Stimulated activated CD4-positive, alpha-beta T cell treated with anti-CD3 and anti-CD28 coated beads, Interleukin-4, amount 100 ng/mL, for 48 hours (primary cell): ENCODE measurements at regions not wholly inside any gene's neighbourhood (a gene's known extent, or its start where the extent isn't known, plus 50 kb on each side); places are given as distances from the start of the nearest gene placed in this dataset.

Experiments used
- DNase-seq, 2 donors: peaks; one replicate each; pipeline ENCODE4 v3.0.0-alpha.2; 2020; ENCODE audit warnings: low read depth in 2 of 2

- DNase-seq: no peak
Measured at GRCh38 chr2:13102397-13103063, 385.8 kb downstream of the TRIB2 start.

- no peak for DNase-seq
Measured at GRCh38 chr2:13103151-13103550, 386.4 kb downstream of the TRIB2 start.

- DNase-seq: no peak
Measured at GRCh38 chr2:13103778-13104493, 387.2 kb downstream of the TRIB2 start.

- DNase-seq: no peak
Measured at GRCh38 chr2:13104723-13105122, 388.0 kb downstream of the TRIB2 start.

- DNase-seq: no peak
Measured at GRCh38 chr2:13106302-13106701, 389.6 kb downstream of the TRIB2 start.

GRCh38 chr2:13109516-13109915 lies 392.8 kb downstream of the TRIB2 start:
- no peak for DNase-seq

- DNase-seq: no peak
Measured at GRCh38 chr2:13110825-13111224, 394.1 kb downstream of the TRIB2 start.

GRCh38 chr2:13113002-13113401 lies 396.3 kb downstream of the TRIB2 start:
- DNase-seq: no peak

- no peak for DNase-seq
Measured at GRCh38 chr2:13114391-13114790, 397.7 kb downstream of the TRIB2 start.

- DNase-seq: no peak
Measured at GRCh38 chr2:13115643-13116042, 398.9 kb downstream of the TRIB2 start.

GRCh38 chr2:13121096-13121495 lies 404.4 kb downstream of the TRIB2 start:
- no peak for DNase-seq

- no peak for DNase-seq
Measured at GRCh38 chr2:13128139-13128538, 411.4 kb downstream of the TRIB2 start.

- DNase-seq: no peak
Measured at GRCh38 chr2:13135369-13135768, 418.6 kb downstream of the TRIB2 start.

GRCh38 chr2:13135856-13136255 lies 419.1 kb downstream of the TRIB2 start:
- no peak for DNase-seq

GRCh38 chr2:13137679-13138078 lies 420.9 kb downstream of the TRIB2 start:
- no peak for DNase-seq

GRCh38 chr2:13141315-13141714 lies 424.6 kb downstream of the TRIB2 start:
- DNase-seq: no peak

GRCh38 chr2:13143451-13143850 lies 426.7 kb downstream of the TRIB2 start:
- no peak for DNase-seq

- DNase-seq: no peak
Measured at GRCh38 chr2:13156916-13157315, 440.2 kb downstream of the TRIB2 start.

- no peak for DNase-seq
Measured at GRCh38 chr2:13158466-13158865, 441.7 kb downstream of the TRIB2 start.

- no peak for DNase-seq
Measured at GRCh38 chr2:13180729-13181128, 464.0 kb downstream of the TRIB2 start.

GRCh38 chr2:13193075-13193474 lies 476.3 kb downstream of the TRIB2 start:
- no peak for DNase-seq

- DNase-seq: no peak
Measured at GRCh38 chr2:13193900-13194299, 477.2 kb downstream of the TRIB2 start.

- DNase-seq: no peak
Measured at GRCh38 chr2:13195270-13195669, 478.5 kb downstream of the TRIB2 start.

GRCh38 chr2:13197248-13197647 lies 480.5 kb downstream of the TRIB2 start:
- no peak for DNase-seq
